Activated T-cell treated with anti-CD3 and anti-CD28 coated beads, Interleukin-2, amount 50 U/mL, for 4 hours (primary cell): ENCODE measurements at regions not wholly inside any gene's neighbourhood (a gene's known extent, or its start where the extent isn't known, plus 50 kb on each side); places are given as distances from the start of the nearest gene placed in this dataset.

ENCODE experiments used
- ATAC-seq, 2 donors: fragments of 200-7000 bp; cut with Tn5 transposase; one replicate each; pipeline ENCODE4 v1.10.0; 2021
- DNase-seq: peaks from one replicate; pipeline ENCODE4 v3.0.0-alpha.2; 2020
- H3K27me3 Mint-ChIP-seq: one replicate; pipeline ENCODE4 v1.8.0; 2021; ENCODE audit warnings: low read depth, mixed read lengths
- H3K36me3 Mint-ChIP-seq: one replicate; pipeline ENCODE4 v1.8.0; 2022; ENCODE audit warnings: mixed read lengths; ENCODE audit not compliant: insufficient read depth
- H3K4me1 Mint-ChIP-seq: one replicate; pipeline ENCODE4 v1.8.0; 2021; ENCODE audit warnings: low read depth, mixed read lengths
- H3K4me3 Mint-ChIP-seq: one replicate; pipeline ENCODE4 v1.8.0; 2021; ENCODE audit warnings: mild to moderate bottlenecking, moderate library complexity, mixed read lengths
- H3K9me3 Mint-ChIP-seq: one replicate; pipeline ENCODE4 v1.8.0; 2021; ENCODE audit warnings: mixed read lengths

GRCh38 chr3:5296362-5296761 is 108.9 kb downstream of the EDEM1 start:
- H3K4me3 Mint-ChIP-seq = no peak overlapping the region
- H3K9me3 Mint-ChIP-seq = peaks cover 5% of the 10 kb centered on the region
- no peaks in the 10 kb centered on the region for H3K36me3 Mint-ChIP-seq
- H3K4me1 Mint-ChIP-seq = no peaks in the 10 kb centered on the region
- DNase-seq (no peak), ATAC-seq (no peak)
- H3K27me3 Mint-ChIP-seq = peaks cover 6% of the 10 kb centered on the region

GRCh38 chr3:5297895-5298294 is 110.4 kb downstream of the EDEM1 start:
- DNase-seq (no peak), ATAC-seq (no peak)
- H3K4me3 Mint-ChIP-seq = no peak overlapping the region
- peaks cover 1% of the 10 kb centered on the region for H3K27me3 Mint-ChIP-seq
- no peaks in the 10 kb centered on the region for H3K4me1 Mint-ChIP-seq
- H3K9me3 Mint-ChIP-seq = peaks cover 5% of the 10 kb centered on the region
- H3K36me3 Mint-ChIP-seq = no peaks in the 10 kb centered on the region

GRCh38 chr3:5298453-5298852 is 110.9 kb downstream of the EDEM1 start:
- DNase-seq = no peak
- H3K4me3 Mint-ChIP-seq = no peak overlapping the region
- no peaks in the 10 kb centered on the region for H3K36me3 Mint-ChIP-seq
- H3K27me3 Mint-ChIP-seq = peaks cover 1% of the 10 kb centered on the region
- no peaks in the 10 kb centered on the region for H3K4me1 Mint-ChIP-seq
- H3K9me3 Mint-ChIP-seq = peaks cover 5% of the 10 kb centered on the region
- no peak for ATAC-seq

- Mint-ChIP-seq H3K4me1 (no peaks in the 10 kb centered on the region), H3K4me3 (no peak overlapping the region), H3K27me3 (peaks cover 1% of the 10 kb centered on the region), H3K36me3 (no peaks in the 10 kb centered on the region), H3K9me3 (peaks cover 5% of the 10 kb centered on the region)
- DNase-seq (no peak), ATAC-seq (no peak)
Measured at GRCh38 chr3:5299161-5299560, 111.7 kb downstream of the EDEM1 start.

- no peaks in the 10 kb centered on the region for H3K36me3 Mint-ChIP-seq
Measured at GRCh38 chr3:5300638-5301037, 113.1 kb downstream of the EDEM1 start.

GRCh38 chr3:5301651-5302297 is 114.3 kb downstream of the EDEM1 start:
- H3K27me3 Mint-ChIP-seq = peaks cover 1% of the 10 kb centered on the region
- no peaks in the 10 kb centered on the region for H3K4me1 Mint-ChIP-seq
- H3K4me3 Mint-ChIP-seq = no peak overlapping the region
- ATAC-seq (no peak), DNase-seq (no peak)
- H3K9me3 Mint-ChIP-seq = no peaks in the 10 kb centered on the region
- no peaks in the 10 kb centered on the region for H3K36me3 Mint-ChIP-seq

More at GRCh38 chr3:5300638-5301037, 113.1 kb downstream of the EDEM1 start:
- no peak for ATAC-seq
- no peak overlapping the region for H3K4me3 Mint-ChIP-seq
- H3K9me3 Mint-ChIP-seq = peaks cover 2% of the 10 kb centered on the region
- no peaks in the 10 kb centered on the region for H3K4me1 Mint-ChIP-seq
- peaks cover 1% of the 10 kb centered on the region for H3K27me3 Mint-ChIP-seq
- DNase-seq = no peak

GRCh38 chr3:5302661-5303060 is 115.2 kb downstream of the EDEM1 start:
- Mint-ChIP-seq H3K36me3 (no peaks in the 10 kb centered on the region), H3K4me1 (no peaks in the 10 kb centered on the region), H3K9me3 (no peaks in the 10 kb centered on the region), H3K27me3 (peaks cover 1% of the 10 kb centered on the region), H3K4me3 (no peak overlapping the region)
- DNase-seq = no peak
- no peak for ATAC-seq

- H3K36me3 Mint-ChIP-seq = no peaks in the 10 kb centered on the region
- peaks cover 1% of the 10 kb centered on the region for H3K27me3 Mint-ChIP-seq
- no peak for DNase-seq
- no peak overlapping the region for H3K4me3 Mint-ChIP-seq
- ATAC-seq = no peak
- no peaks in the 10 kb centered on the region for H3K9me3 Mint-ChIP-seq
- H3K4me1 Mint-ChIP-seq = no peaks in the 10 kb centered on the region
Measured at GRCh38 chr3:5304188-5304587, 116.7 kb downstream of the EDEM1 start.

GRCh38 chr3:5304789-5305683 is 117.5 kb downstream of the EDEM1 start:
- peak in 1 of 2 donors; percentile 57 for ATAC-seq
- Mint-ChIP-seq H3K36me3 (no peaks in the 10 kb centered on the region), H3K4me1 (no peaks in the 10 kb centered on the region), H3K27me3 (peaks cover 1% of the 10 kb centered on the region), H3K9me3 (no peaks in the 10 kb centered on the region), H3K4me3 (no peak overlapping the region)
- no peak for DNase-seq

- no peak for DNase-seq
- Mint-ChIP-seq H3K36me3 (no peaks in the 10 kb centered on the region), H3K4me3 (no peak overlapping the region), H3K4me1 (no peaks in the 10 kb centered on the region), H3K9me3 (no peaks in the 10 kb centered on the region), H3K27me3 (no peaks in the 10 kb centered on the region)
- no peak for ATAC-seq
Measured at GRCh38 chr3:5305684-5305989, 118.1 kb downstream of the EDEM1 start.

- no peaks in the 10 kb centered on the region for H3K9me3 Mint-ChIP-seq
- ATAC-seq (no peak), DNase-seq (no peak)
- no peak overlapping the region for H3K4me3 Mint-ChIP-seq
- H3K27me3 Mint-ChIP-seq = no peaks in the 10 kb centered on the region
- H3K36me3 Mint-ChIP-seq = no peaks in the 10 kb centered on the region
- no peaks in the 10 kb centered on the region for H3K4me1 Mint-ChIP-seq
Measured at GRCh38 chr3:5309171-5309570, 121.7 kb downstream of the EDEM1 start.

- DNase-seq = no peak
- Mint-ChIP-seq H3K36me3 (no peaks in the 10 kb centered on the region), H3K9me3 (no peaks in the 10 kb centered on the region), H3K4me1 (no peaks in the 10 kb centered on the region), H3K4me3 (no peak overlapping the region), H3K27me3 (no peaks in the 10 kb centered on the region)
- ATAC-seq = no peak
Measured at GRCh38 chr3:5309602-5310001, 122.1 kb downstream of the EDEM1 start.

- no peak for DNase-seq
Measured at GRCh38 chr3:5310509-5310908, 123.0 kb downstream of the EDEM1 start.

GRCh38 chr3:5312290-5312689 is 124.8 kb downstream of the EDEM1 start:
- no peaks in the 10 kb centered on the region for H3K27me3 Mint-ChIP-seq
- DNase-seq (no peak), ATAC-seq (no peak)
- H3K9me3 Mint-ChIP-seq = no peaks in the 10 kb centered on the region
- H3K4me3 Mint-ChIP-seq = no peak overlapping the region
- H3K4me1 Mint-ChIP-seq = no peaks in the 10 kb centered on the region
- no peaks in the 10 kb centered on the region for H3K36me3 Mint-ChIP-seq

More at GRCh38 chr3:5310509-5310908, 123.0 kb downstream of the EDEM1 start:
- Mint-ChIP-seq H3K36me3 (no peaks in the 10 kb centered on the region), H3K4me3 (no peak overlapping the region), H3K27me3 (no peaks in the 10 kb centered on the region), H3K9me3 (no peaks in the 10 kb centered on the region), H3K4me1 (no peaks in the 10 kb centered on the region)
- no peak for ATAC-seq

GRCh38 chr3:5314897-5315296 is 127.4 kb downstream of the EDEM1 start:
- H3K4me1 Mint-ChIP-seq = no peaks in the 10 kb centered on the region
- H3K36me3 Mint-ChIP-seq = no peaks in the 10 kb centered on the region
- H3K9me3 Mint-ChIP-seq = no peaks in the 10 kb centered on the region
- ATAC-seq (no peak), DNase-seq (no peak)
- no peak overlapping the region for H3K4me3 Mint-ChIP-seq
- H3K27me3 Mint-ChIP-seq = no peaks in the 10 kb centered on the region
